HG03342 (cell line): ENCODE measurements at regions not wholly inside any gene's neighbourhood (a gene's known extent, or its start where the extent isn't known, plus 50 kb on each side); places are given as distances from the start of the nearest gene placed in this dataset.
"Not testable (repeated sequence)": the region's sequence is repeated elsewhere in the genome, so short reads cannot be mapped to it uniquely, and the experiment has no call there.

Source experiments
- ATAC-seq: cut with Tn5 transposase; IDR thresholded peaks from one replicate; pipeline ENCODE4 v1.9.1; 2021; ENCODE audit warnings: mild to moderate bottlenecking, moderate library complexity; ENCODE audit not compliant: unreplicated experiment

GRCh38 chr21:33994373-33994772 is 78.8 kb upstream of the ATP5PO start:
- no peak for ATAC-seq

- ATAC-seq: no peak
These were observed 78.0 kb upstream of the ATP5PO start for GRCh38 chr21:33993286-33994231.

- not testable (repeated sequence) for ATAC-seq
These were observed 76.8 kb upstream of the ATP5PO start for GRCh38 chr21:33992412-33992811.

GRCh38 chr21:33991133-33991532 is 75.5 kb upstream of the ATP5PO start:
- ATAC-seq: no peak

- no peak for ATAC-seq
These were observed 73.8 kb upstream of the ATP5PO start for GRCh38 chr21:33989440-33989839.

GRCh38 chr21:33988237-33989017 is 72.8 kb upstream of the ATP5PO start:
- no peak for ATAC-seq

GRCh38 chr21:33987461-33987860 is 71.9 kb upstream of the ATP5PO start:
- no peak for ATAC-seq

GRCh38 chr21:33985117-33986050 is 69.8 kb upstream of the ATP5PO start:
- ATAC-seq: no peak

GRCh38 chr21:33984021-33984481 is 68.4 kb upstream of the ATP5PO start:
- no peak for ATAC-seq

GRCh38 chr21:33981391-33982101 is 65.9 kb upstream of the ATP5PO start:
- no peak for ATAC-seq

- ATAC-seq: no peak
These were observed 64.8 kb upstream of the ATP5PO start for GRCh38 chr21:33980276-33980916.

- no peak for ATAC-seq
These were observed 63.0 kb upstream of the ATP5PO start for GRCh38 chr21:33978585-33978984.

GRCh38 chr21:33977721-33978369 is 62.2 kb upstream of the ATP5PO start:
- ATAC-seq: no peak

- ATAC-seq: no peak
These were observed 61.6 kb upstream of the ATP5PO start for GRCh38 chr21:33977017-33977720.

GRCh38 chr21:33976082-33977016 is 60.7 kb upstream of the ATP5PO start:
- peak; percentile 40 for ATAC-seq

GRCh38 chr21:33975548-33976081 is 60.0 kb upstream of the ATP5PO start:
- ATAC-seq: peak; percentile 80
